Neural progenitor cell (in vitro differentiated cells): ENCODE measurements at regions not wholly inside any gene's neighbourhood (a gene's known extent, or its start where the extent isn't known, plus 50 kb on each side); places are given as distances from the start of the nearest gene placed in this dataset.

Experiments
- DNase-seq: peaks from one replicate; pipeline ENCODE4 v3.0.0-alpha.2; 2016; ENCODE audit warnings: low spot score
- H2AFZ ChIP-seq: fragments of 200-600 bp; sonication (generic); replicated peaks from 2 replicates; pipeline ENCODE4 v1.6.1; 2016; ENCODE audit warnings: antibody characterized with exemption
- H3F3A ChIP-seq: fragments of 200-600 bp; sonication (generic); 2 replicates; pipeline ENCODE4 v1.6.1; 2016; ENCODE audit warnings: antibody characterized with exemption, low read depth
- H3K27ac ChIP-seq: fragments of 200-600 bp; sonication (generic); 2 replicates; pipeline ENCODE4 v1.5.1; 2016; ENCODE audit warnings: mild to moderate bottlenecking
- H3K27me3 ChIP-seq: fragments of 200-600 bp; sonication (generic); 2 replicates; pipeline ENCODE4 v1.6.1; 2016; ENCODE audit warnings: mild to moderate bottlenecking, moderate library complexity
- H3K36me3 ChIP-seq: fragments of 200-600 bp; sonication (generic); 2 replicates; pipeline ENCODE4 v1.5.1; 2016
- H3K4me1 ChIP-seq: fragments of 200-600 bp; sonication (generic); 2 replicates; pipeline ENCODE4 v1.6.1; 2016; ENCODE audit warnings: mixed run types
- H3K4me2 ChIP-seq: fragments of 200-600 bp; sonication (generic); 2 replicates; pipeline ENCODE4 v1.6.1; 2016
- H3K4me3 ChIP-seq: fragments of 200-600 bp; sonication (generic); 2 replicates; pipeline ENCODE4 v1.5.1; 2016
- H3K79me2 ChIP-seq: fragments of 200-600 bp; sonication (generic); 2 replicates; pipeline ENCODE4 v1.6.1; 2016; ENCODE audit warnings: low read depth
- H3K9ac ChIP-seq: fragments of 200-600 bp; sonication (generic); 2 replicates; pipeline ENCODE4 v1.6.1; 2016
- H3K9me3 ChIP-seq: fragments of 200-600 bp; sonication (generic); 2 replicates; pipeline ENCODE4 v1.5.1; 2016; ENCODE audit warnings: low read depth
- H4K20me1 ChIP-seq: fragments of 200-600 bp; sonication (generic); 2 replicates; pipeline ENCODE4 v1.6.1; 2016; ENCODE audit warnings: low read depth
- H3K27ac Mint-ChIP-seq: 3 replicates; pipeline ENCODE4 v1.8.0; 2021; ENCODE audit warnings: mixed read lengths
- H3K27me3 Mint-ChIP-seq: 2 replicates; pipeline ENCODE4 v1.8.0; 2022; ENCODE audit warnings: low read depth, mild to moderate bottlenecking, inconsistent platforms, moderate library complexity, mixed read lengths; ENCODE audit not compliant: insufficient read depth
- H3K36me3 Mint-ChIP-seq: 3 replicates; pipeline ENCODE4 v1.8.0; 2021; ENCODE audit warnings: mixed read lengths
- H3K4me1 Mint-ChIP-seq: 3 replicates; pipeline ENCODE4 v1.8.0; 2021; ENCODE audit warnings: mixed read lengths
- H3K4me3 Mint-ChIP-seq: 3 replicates; pipeline ENCODE4 v1.8.0; 2021; ENCODE audit warnings: mild to moderate bottlenecking, moderate library complexity, mixed read lengths
- H3K9me3 Mint-ChIP-seq: 3 replicates; pipeline ENCODE4 v1.8.0; 2020; ENCODE audit warnings: mixed read lengths
- EZH2 ChIP-seq: fragments of 200-600 bp; sonication (generic); IDR thresholded peaks from 2 replicates; pipeline ENCODE4 v1.6.1; 2017; ENCODE audit warnings: antibody characterized with exemption, mild to moderate bottlenecking, moderate library complexity
- EZH2phosphoT487 ChIP-seq: fragments of 200-600 bp; sonication (generic); IDR thresholded peaks from 2 replicates; pipeline ENCODE4 v1.6.1; 2017; ENCODE audit warnings: antibody characterized with exemption
- TF ChIP-seq, protein P1 (sequence below): fragments of 200-600 bp; sonication (generic); IDR thresholded peaks from 2 replicates; pipeline ENCODE4 v1.5.1; 2017; ENCODE audit warnings: antibody characterized with exemption, mild to moderate bottlenecking

DNA sequence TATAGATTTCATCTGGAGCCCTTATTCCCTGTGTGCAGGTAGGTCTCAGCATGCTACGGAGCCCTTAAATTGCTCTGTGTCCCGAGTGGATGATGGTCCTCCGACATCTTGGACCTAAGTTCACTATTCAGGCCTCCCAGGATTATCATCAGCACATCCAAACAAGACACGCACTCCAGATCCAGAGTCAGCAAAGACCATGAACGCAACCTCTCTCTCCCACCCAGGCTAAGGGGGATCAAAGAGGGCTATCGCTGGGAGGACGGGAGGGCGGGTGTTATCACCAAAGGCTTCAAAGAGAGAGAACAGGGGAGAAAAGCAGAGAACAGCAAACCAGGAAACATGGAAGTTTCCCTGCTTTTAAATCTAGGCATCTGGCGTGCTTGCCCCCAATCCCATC is 659.4 kb downstream of the TBC1D22A start:
- H3K9ac ChIP-seq: no peak overlapping the region
- no peak overlapping the region for H3K4me3 ChIP-seq
- no peak overlapping the region for H3K27ac ChIP-seq
- no peaks in the 10 kb centered on the region for H3K36me3 ChIP-seq
- no peaks in the 10 kb centered on the region for H3K36me3 Mint-ChIP-seq
- no peak overlapping the region for H3K4me3 Mint-ChIP-seq
- H3K9me3 ChIP-seq: peaks cover 23% of the 10 kb centered on the region
- H3K4me1 ChIP-seq: no peaks in the 10 kb centered on the region
- no peak overlapping the region for H3K4me2 ChIP-seq
- no peaks in the 10 kb centered on the region for H3K4me1 Mint-ChIP-seq
- no peaks in the 10 kb centered on the region for H3K79me2 ChIP-seq
- no peaks in the 10 kb centered on the region for H3F3A ChIP-seq
- no peak for DNase-seq
- peaks cover 21% of the 10 kb centered on the region for H3K9me3 Mint-ChIP-seq
- no peak overlapping the region for H2AFZ ChIP-seq
- no peak overlapping the region for H3K27ac Mint-ChIP-seq
- H3K27me3 ChIP-seq: no peaks in the 10 kb centered on the region
- H4K20me1 ChIP-seq: no peaks in the 10 kb centered on the region
- peaks cover 11% of the 10 kb centered on the region for H3K27me3 Mint-ChIP-seq
- TF ChIP-seq EZH2phosphoT487 (no peak), EZH2 (no peak)
- TF ChIP-seq, protein P1, sequence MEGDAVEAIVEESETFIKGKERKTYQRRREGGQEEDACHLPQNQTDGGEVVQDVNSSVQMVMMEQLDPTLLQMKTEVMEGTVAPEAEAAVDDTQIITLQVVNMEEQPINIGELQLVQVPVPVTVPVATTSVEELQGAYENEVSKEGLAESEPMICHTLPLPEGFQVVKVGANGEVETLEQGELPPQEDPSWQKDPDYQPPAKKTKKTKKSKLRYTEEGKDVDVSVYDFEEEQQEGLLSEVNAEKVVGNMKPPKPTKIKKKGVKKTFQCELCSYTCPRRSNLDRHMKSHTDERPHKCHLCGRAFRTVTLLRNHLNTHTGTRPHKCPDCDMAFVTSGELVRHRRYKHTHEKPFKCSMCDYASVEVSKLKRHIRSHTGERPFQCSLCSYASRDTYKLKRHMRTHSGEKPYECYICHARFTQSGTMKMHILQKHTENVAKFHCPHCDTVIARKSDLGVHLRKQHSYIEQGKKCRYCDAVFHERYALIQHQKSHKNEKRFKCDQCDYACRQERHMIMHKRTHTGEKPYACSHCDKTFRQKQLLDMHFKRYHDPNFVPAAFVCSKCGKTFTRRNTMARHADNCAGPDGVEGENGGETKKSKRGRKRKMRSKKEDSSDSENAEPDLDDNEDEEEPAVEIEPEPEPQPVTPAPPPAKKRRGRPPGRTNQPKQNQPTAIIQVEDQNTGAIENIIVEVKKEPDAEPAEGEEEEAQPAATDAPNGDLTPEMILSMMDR: no peak

DNA sequence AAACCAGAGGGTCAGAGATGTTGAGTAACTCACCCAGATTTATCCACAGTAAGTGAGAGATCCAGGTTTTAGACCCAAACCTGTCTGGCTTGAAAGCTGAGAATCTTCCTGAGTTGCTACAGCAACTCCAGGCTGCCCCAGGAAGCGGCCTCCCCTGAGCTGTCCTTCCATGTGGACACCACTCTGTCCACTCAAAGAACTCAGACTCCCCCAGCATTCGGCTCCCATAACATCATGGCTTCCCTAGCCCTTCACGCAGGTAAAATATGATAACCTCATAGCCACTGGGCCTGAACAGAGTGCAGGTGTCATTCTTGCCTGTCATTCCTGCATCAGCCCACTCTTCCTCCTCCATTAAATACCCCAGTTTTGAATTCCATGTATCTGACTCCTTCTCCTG is 657.8 kb downstream of the TBC1D22A start:
- Mint-ChIP-seq H3K4me3 (no peak overlapping the region), H3K9me3 (peaks cover 17% of the 10 kb centered on the region)

DNA sequence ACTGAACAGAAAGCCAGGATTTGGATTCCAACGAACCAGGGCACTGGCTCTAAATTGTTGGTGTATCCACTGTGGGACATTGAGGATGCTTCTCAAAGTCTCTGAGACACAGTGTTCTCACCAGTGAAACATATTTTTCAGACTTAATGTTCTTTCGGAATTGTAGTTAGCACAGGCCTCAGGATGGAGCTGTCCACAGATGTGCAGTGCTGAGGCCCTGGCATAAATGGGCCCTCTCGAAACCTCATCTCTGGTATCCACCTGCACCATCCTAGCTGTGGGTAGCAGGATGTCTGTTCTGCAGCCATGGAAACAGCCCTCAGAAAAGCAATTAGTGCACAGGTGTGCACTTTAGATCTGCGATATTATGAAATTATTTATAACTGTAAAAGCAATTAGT is 656.8 kb downstream of the TBC1D22A start:
- Histone ChIP-seq H3K27me3 (no peaks in the 10 kb centered on the region), H3K36me3 (no peaks in the 10 kb centered on the region), H3K9ac (no peak overlapping the region), H3K79me2 (no peaks in the 10 kb centered on the region), H2AFZ (no peak overlapping the region), H3K27ac (no peak overlapping the region), H4K20me1 (no peaks in the 10 kb centered on the region), H3K4me1 (no peaks in the 10 kb centered on the region), H3K4me3 (no peak overlapping the region), H3K4me2 (no peak overlapping the region), H3F3A (no peaks in the 10 kb centered on the region), H3K9me3 (peaks cover 16% of the 10 kb centered on the region)
- no peak overlapping the region for H3K4me3 Mint-ChIP-seq
- DNase-seq: no peak
- no peak overlapping the region for H3K27ac Mint-ChIP-seq
- H3K9me3 Mint-ChIP-seq: peaks cover 17% of the 10 kb centered on the region
- TF ChIP-seq EZH2phosphoT487: no peak
- TF ChIP-seq, protein P1: no peak
- no peak for TF ChIP-seq EZH2
- peaks cover 7% of the 10 kb centered on the region for H3K27me3 Mint-ChIP-seq
- no peaks in the 10 kb centered on the region for H3K4me1 Mint-ChIP-seq
- H3K36me3 Mint-ChIP-seq: no peaks in the 10 kb centered on the region

More for the DNA sequence above, 657.8 kb downstream of the TBC1D22A start:
- no peak for TF ChIP-seq EZH2
- TF ChIP-seq, protein P1: no peak
- TF ChIP-seq EZH2phosphoT487: no peak
- Histone ChIP-seq H3F3A (no peaks in the 10 kb centered on the region), H3K36me3 (no peaks in the 10 kb centered on the region), H3K9me3 (peaks cover 16% of the 10 kb centered on the region), H3K9ac (no peak overlapping the region), H2AFZ (no peak overlapping the region), H3K27me3 (no peaks in the 10 kb centered on the region), H3K79me2 (no peaks in the 10 kb centered on the region), H3K4me2 (no peak overlapping the region), H3K4me3 (no peak overlapping the region), H4K20me1 (no peaks in the 10 kb centered on the region), H3K4me1 (no peaks in the 10 kb centered on the region), H3K27ac (no peak overlapping the region)
- Mint-ChIP-seq H3K27ac (no peak overlapping the region), H3K4me1 (no peaks in the 10 kb centered on the region), H3K27me3 (peaks cover 11% of the 10 kb centered on the region), H3K36me3 (no peaks in the 10 kb centered on the region)
- DNase-seq: no peak

DNA sequence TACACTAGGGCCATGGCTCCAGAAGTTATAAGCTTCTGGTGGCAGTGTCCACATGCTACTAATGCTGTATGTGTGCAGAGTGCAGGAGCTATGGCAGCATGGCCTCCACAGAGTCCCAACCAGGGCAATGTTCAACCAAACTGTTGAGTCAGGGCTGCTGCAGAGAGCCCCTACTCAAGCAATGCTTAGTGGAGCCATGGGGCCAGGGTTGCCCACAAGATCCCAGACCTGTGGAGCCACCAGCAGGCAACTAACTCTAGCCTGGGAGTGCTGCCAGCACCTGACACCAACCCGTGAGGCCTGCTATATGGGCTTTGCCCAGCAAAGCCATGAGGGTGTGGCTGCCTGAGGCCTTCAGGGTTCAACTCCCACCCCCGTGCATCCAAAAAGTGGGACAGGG is 655.2 kb downstream of the TBC1D22A start:
- Histone ChIP-seq H3F3A (no peaks in the 10 kb centered on the region), H3K9ac (no peak overlapping the region), H3K27ac (no peak overlapping the region), H3K4me1 (no peaks in the 10 kb centered on the region), H3K4me2 (no peak overlapping the region), H3K4me3 (no peak overlapping the region), H3K27me3 (no peaks in the 10 kb centered on the region), H2AFZ (no peak overlapping the region), H3K79me2 (no peaks in the 10 kb centered on the region), H3K9me3 (peaks cover 26% of the 10 kb centered on the region), H4K20me1 (no peaks in the 10 kb centered on the region), H3K36me3 (no peaks in the 10 kb centered on the region)
- H3K27me3 Mint-ChIP-seq: peaks cover 5% of the 10 kb centered on the region
- peaks cover 16% of the 10 kb centered on the region for H3K9me3 Mint-ChIP-seq
- H3K36me3 Mint-ChIP-seq: no peaks in the 10 kb centered on the region
- H3K4me1 Mint-ChIP-seq: no peaks in the 10 kb centered on the region
- no peak overlapping the region for H3K4me3 Mint-ChIP-seq
- no peak for DNase-seq
- no peak overlapping the region for H3K27ac Mint-ChIP-seq
- no peak for TF ChIP-seq EZH2phosphoT487
